ENCODE measurements at regions not wholly inside any gene's neighbourhood (a gene's known extent, or its start where the extent isn't known, plus 50 kb on each side); places are given as distances from the start of the nearest gene placed in this dataset.

DNA sequence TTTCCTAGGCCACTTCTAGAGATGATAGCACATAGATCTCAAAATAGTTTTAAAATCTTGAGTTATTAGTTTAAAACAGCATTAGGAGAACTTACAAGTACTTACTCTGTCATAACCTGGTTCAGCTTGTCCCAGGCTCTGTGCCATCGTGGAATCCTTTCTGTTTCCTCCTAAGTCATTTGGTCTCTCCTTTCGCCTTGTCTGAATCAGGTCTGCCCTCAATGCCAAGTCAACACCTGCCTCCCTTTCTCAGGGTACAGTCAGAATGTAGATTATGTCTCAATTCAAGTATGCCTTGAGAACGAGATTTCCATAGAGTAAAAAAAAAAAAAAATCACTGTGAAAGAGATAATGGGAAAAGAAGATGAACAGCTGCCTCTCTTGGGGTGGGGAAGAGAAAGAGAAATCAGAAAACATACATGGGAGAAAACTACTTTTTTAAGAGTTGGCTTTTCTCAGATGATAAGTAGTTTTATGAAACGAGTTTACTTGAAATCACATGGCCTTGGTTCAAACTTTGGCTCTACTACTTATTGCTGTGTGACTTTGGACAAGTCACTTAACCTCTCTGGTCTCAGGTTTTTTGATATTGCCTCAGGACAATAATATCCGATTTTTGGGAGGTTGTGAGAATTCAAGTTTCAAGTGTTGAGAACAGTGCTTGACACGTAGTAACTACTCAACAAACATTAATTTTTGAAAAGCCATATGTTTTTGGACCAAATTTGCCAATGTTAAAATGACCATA is 219.8 kb downstream of the SQOR start (continued):
- TF ChIP-seq, protein P1, sequence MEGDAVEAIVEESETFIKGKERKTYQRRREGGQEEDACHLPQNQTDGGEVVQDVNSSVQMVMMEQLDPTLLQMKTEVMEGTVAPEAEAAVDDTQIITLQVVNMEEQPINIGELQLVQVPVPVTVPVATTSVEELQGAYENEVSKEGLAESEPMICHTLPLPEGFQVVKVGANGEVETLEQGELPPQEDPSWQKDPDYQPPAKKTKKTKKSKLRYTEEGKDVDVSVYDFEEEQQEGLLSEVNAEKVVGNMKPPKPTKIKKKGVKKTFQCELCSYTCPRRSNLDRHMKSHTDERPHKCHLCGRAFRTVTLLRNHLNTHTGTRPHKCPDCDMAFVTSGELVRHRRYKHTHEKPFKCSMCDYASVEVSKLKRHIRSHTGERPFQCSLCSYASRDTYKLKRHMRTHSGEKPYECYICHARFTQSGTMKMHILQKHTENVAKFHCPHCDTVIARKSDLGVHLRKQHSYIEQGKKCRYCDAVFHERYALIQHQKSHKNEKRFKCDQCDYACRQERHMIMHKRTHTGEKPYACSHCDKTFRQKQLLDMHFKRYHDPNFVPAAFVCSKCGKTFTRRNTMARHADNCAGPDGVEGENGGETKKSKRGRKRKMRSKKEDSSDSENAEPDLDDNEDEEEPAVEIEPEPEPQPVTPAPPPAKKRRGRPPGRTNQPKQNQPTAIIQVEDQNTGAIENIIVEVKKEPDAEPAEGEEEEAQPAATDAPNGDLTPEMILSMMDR (IDR thresholded peaks at IDR 0.05 in 2 of 3, conservative IDR thresholded peaks at IDR 0.05 in 1 of 3; ENCODE audit: borderline replicate concordance in 1 of 3, insufficient read depth in 1 of 3, low read depth in 2 of 3, low read length in 2 of 3): no peak
- no peak for TF ChIP-seq SP1 (IDR thresholded peaks at IDR 0.05; ENCODE audit: low read depth)

DNA sequence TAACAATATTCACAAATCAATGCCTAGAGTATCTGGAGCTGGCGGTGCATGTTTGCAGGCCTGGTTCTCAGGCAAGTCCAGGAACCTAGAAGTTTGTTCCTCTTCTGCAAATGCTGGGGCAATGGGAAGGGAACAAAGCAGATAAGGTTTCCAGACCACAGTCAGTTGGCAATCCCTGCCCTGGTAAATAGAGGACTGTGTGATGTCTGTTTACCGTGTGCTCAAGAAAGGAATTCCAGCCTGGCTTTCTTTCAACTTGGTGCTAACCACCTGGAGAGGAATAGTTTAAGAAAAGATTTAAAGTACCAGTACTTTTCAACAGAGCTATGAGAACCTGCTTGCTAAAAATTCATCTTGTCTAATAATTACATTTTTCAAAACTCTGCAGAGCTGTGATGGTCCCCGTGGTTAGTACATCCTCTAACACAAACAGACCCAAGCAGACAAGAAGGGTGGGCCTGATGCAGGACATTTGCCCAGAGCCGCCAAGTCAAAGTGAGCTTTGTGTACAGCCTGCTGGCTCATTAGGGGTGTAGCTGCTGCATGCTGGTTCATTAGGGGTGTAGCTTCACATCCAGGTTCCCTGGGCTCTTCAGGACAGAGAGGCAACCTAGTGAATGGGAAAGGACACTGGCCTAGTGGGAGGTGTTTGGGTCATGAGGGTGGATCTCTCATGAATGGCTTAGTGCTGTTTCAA is 220.5 kb downstream of the SQOR start:
- ChIA-PET CTCF (no interaction called here), POLR2A (no interaction called here), RAD21 (ENCODE audit: low non-redundant PET in 1 of 2, low total read pairs in 2 of 2, uncharacterized antibody in 2 of 2, unreplicated experiment in 2 of 2) (no interaction called here)
- Histone ChIP-seq H3K4me1 (ENCODE audit: control insufficient read depth in 1 of 2, insufficient read depth in 2 of 2, low read length in 2 of 2) (0 out of 4 replicates have a peak, but pooled peaks cover 0 to 5% of the 10 kb centered on the region in 2 experiments), H3K27me3 (ENCODE audit: insufficient read depth, low read length) (no peaks in the 10 kb centered on the region), H3K79me2 (ENCODE audit: insufficient read depth, low read length) (no peaks in the 10 kb centered on the region), H3K9me2 (ENCODE audit: insufficient read depth) (no peaks in the 10 kb centered on the region), H3K4me3 (replicated peaks in 1 of 2; ENCODE audit: low read depth in 1 of 2, low read length in 2 of 2) (no peak overlapping the region), H3K36me3 (ENCODE audit: control insufficient read depth in 1 of 2, insufficient read depth in 2 of 2, low read length in 2 of 2) (no peaks in the 10 kb centered on the region), H4K20me1 (ENCODE audit: insufficient read depth) (no peaks in the 10 kb centered on the region), H3K27ac (ENCODE audit: low read depth, low read length) (no peak overlapping the region), H3K9me3 (ENCODE audit: control insufficient read depth in 1 of 2, insufficient read depth in 1 of 2, low read depth in 1 of 2, low read length in 2 of 2) (peaks cover 3% of the 10 kb centered on the region in 2 experiments; a peak in 2 of 4 replicates), H3K9ac (ENCODE audit: low read length) (no peak overlapping the region), H2AFZ (ENCODE audit: low read depth, low read length, poor library complexity, severe bottlenecking) (no peak overlapping the region), H3K4me2 (ENCODE audit: low read length) (no peak overlapping the region)
- no TSS peak for BruUV-seq (replicated peaks)
- no peak for DNase-seq (ENCODE audit: low read depth, low spot score)
- no peak for TF ChIP-seq ZFX (IDR thresholded peaks at IDR 0.05)
- no peak for TF ChIP-seq EGR1 (IDR thresholded peaks at IDR 0.05; ENCODE audit: low read depth)
- no peak for TF ChIP-seq CEBPB (IDR thresholded peaks at IDR 0.05; ENCODE audit: low read depth)
- ATAC-seq: no peak
- intact Hi-C loops (cut with micrococcal nuclease): no loop called here

Measured in HCT116 (cell line).